ENCODE measurements at regions not wholly inside any gene's neighbourhood (a gene's known extent, or its start where the extent isn't known, plus 50 kb on each side); places are given as distances from the start of the nearest gene placed in this dataset.

- no peak overlapping the region for H3K27ac Mint-ChIP-seq
- H3K9me3 Mint-ChIP-seq = peaks cover 13% of the 10 kb centered on the region
- H3K4me1 Mint-ChIP-seq = no peaks in the 10 kb centered on the region
- no peak for TF ChIP-seq CTCF (IDR thresholded peaks at IDR 0.05; ENCODE audit: unreplicated experiment in 3 of 3)
- no peak overlapping the region for H3K4me3 Mint-ChIP-seq
- no peaks in the 10 kb centered on the region for H3K27me3 Mint-ChIP-seq (ENCODE audit: low read depth)
- no peaks in the 10 kb centered on the region for H3K36me3 Mint-ChIP-seq (ENCODE audit: low read depth)
Observed at GRCh38 chr7:46480619-46481018, 559.5 kb upstream of the IGFBP3 start.

DNA sequence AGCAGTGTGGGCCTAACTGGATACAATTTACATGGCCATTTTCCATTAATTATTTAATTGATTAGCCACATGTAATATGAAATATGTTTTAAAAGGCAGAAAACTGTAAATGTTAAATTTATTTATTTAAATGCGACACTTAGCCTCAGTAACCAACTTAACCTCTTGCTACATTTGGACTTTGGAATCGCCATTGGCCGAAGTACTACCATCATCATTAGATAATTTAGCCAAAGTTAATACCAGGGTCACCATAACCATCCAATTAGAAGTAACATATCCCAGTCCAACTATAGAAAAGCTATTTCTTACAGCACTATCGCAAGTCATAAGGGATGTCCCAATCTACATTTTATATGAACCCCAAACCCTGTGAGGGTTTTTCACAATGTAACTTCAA, 558.6 kb upstream of the IGFBP3 start:
- no peak overlapping the region for H3K27ac Mint-ChIP-seq
- no peaks in the 10 kb centered on the region for H3K4me1 Mint-ChIP-seq
- no peak for TF ChIP-seq CTCF (IDR thresholded peaks at IDR 0.05; ENCODE audit: unreplicated experiment in 3 of 3)
- H3K9me3 Mint-ChIP-seq = peaks cover 18% of the 10 kb centered on the region
- no peaks in the 10 kb centered on the region for H3K36me3 Mint-ChIP-seq (ENCODE audit: low read depth)
- no peak overlapping the region for H3K4me3 Mint-ChIP-seq
- H3K27me3 Mint-ChIP-seq (ENCODE audit: low read depth) = no peaks in the 10 kb centered on the region

DNA sequence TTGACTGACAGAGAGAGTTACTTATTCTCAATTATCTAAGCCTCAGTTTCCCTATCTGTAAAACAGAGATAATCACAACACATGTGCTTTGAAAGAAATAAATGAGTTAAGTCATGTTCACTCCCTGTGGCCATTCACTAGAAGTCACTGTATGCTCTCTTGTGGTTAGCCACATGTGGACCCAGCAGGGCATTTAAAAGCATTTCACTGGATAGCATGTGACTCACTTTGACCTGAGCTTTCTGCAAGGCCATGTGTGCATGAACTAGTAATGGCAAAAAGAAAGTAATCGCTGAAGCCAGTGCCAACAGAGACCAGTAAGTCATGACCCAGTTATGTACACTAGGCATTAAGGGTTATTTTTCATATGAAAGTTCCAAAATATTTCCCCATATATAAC, 557.0 kb upstream of the IGFBP3 start:
- H3K27ac Mint-ChIP-seq = no peak overlapping the region
- no peak for TF ChIP-seq CTCF (IDR thresholded peaks at IDR 0.05; ENCODE audit: unreplicated experiment in 3 of 3)
- peaks cover 23% of the 10 kb centered on the region for H3K9me3 Mint-ChIP-seq

DNA sequence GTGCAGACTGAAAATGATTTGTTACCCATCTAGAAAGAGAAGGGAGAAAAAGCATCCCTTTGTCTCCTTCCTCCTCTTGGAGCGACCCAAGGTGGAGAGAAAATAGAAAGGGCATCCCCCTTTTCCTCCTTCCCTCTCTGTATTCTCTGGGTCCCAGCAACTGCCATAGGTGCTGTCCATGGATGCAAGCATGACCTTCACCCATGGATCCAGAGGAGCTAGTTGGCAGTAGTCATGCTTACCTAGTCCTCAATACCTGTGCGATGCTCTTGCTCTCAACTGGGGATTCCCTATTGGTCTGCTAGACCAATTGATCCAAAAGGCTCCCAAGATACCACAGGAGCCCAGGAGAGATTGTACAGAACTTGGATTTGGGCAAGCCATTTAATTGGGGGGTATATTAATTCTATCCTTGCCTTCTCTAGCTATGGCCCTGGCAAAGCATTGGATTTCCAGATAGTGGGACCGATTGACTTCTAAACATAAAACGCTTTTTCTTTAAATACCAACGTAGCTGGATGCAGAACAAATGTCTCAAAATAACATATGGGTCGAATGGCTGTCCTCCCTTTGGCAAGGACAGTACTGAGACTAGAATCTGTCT, 547.8 kb upstream of the IGFBP3 start:
- Mint-ChIP-seq H3K27me3 (ENCODE audit: low read depth) (no peaks in the 10 kb centered on the region), H3K4me1 (no peaks in the 10 kb centered on the region), H3K27ac (no peak overlapping the region), H3K36me3 (ENCODE audit: low read depth) (peaks cover 24% of the 10 kb centered on the region), H3K9me3 (peaks cover 80% of the 10 kb centered on the region), H3K4me3 (no peak overlapping the region)
- no peak for TF ChIP-seq CTCF (IDR thresholded peaks at IDR 0.05; ENCODE audit: unreplicated experiment in 3 of 3)

More for the DNA sequence above, 557.0 kb upstream of the IGFBP3 start:
- peaks cover 4% of the 10 kb centered on the region for H3K36me3 Mint-ChIP-seq (ENCODE audit: low read depth)
- H3K27me3 Mint-ChIP-seq (ENCODE audit: low read depth) = no peaks in the 10 kb centered on the region
- no peak overlapping the region for H3K4me3 Mint-ChIP-seq
- no peaks in the 10 kb centered on the region for H3K4me1 Mint-ChIP-seq

GRCh38 chr7:46463170-46463569, 542.1 kb upstream of the IGFBP3 start:
- no peaks in the 10 kb centered on the region for H3K4me1 Mint-ChIP-seq
- no peak for TF ChIP-seq CTCF (IDR thresholded peaks at IDR 0.05; ENCODE audit: unreplicated experiment in 3 of 3)
- peaks cover 14% of the 10 kb centered on the region for H3K36me3 Mint-ChIP-seq (ENCODE audit: low read depth)
- H3K27me3 Mint-ChIP-seq (ENCODE audit: low read depth) = no peaks in the 10 kb centered on the region
- H3K27ac Mint-ChIP-seq = no peak overlapping the region
- peaks cover 62% of the 10 kb centered on the region for H3K9me3 Mint-ChIP-seq
- no peak overlapping the region for H3K4me3 Mint-ChIP-seq

- peaks cover 46% of the 10 kb centered on the region for H3K9me3 Mint-ChIP-seq
- peaks cover 6% of the 10 kb centered on the region for H3K36me3 Mint-ChIP-seq (ENCODE audit: low read depth)
- no peak overlapping the region for H3K4me3 Mint-ChIP-seq
Observed at GRCh38 chr7:46461334-46461777, 540.3 kb upstream of the IGFBP3 start.

More at GRCh38 chr7:46461334-46461777, 540.3 kb upstream of the IGFBP3 start:
- Mint-ChIP-seq H3K4me1 (no peaks in the 10 kb centered on the region), H3K27me3 (ENCODE audit: low read depth) (no peaks in the 10 kb centered on the region), H3K27ac (no peak overlapping the region)
- no peak for TF ChIP-seq CTCF (IDR thresholded peaks at IDR 0.05; ENCODE audit: unreplicated experiment in 3 of 3)

All from nephron (organoid).